HEK293 (cell line): ENCODE measurements at regions not wholly inside any gene's neighbourhood (a gene's known extent, or its start where the extent isn't known, plus 50 kb on each side); places are given as distances from the start of the nearest gene placed in this dataset.

Experiments used
- CTCF ChIA-PET: fragments of 350-600 bp; formaldehyde crosslinking; extraction: SDS; loops from one replicate; lab custom pipeline; 2021; ENCODE audit warnings: antibody characterized with exemption; lab: Yijun Ruan, JAX
- POLR2A ChIA-PET: fragments of 300-600 bp; formaldehyde crosslinking; extraction: SDS; loops from one replicate; lab custom pipeline; 2020; ENCODE audit warnings: antibody characterized with exemption, inconsistent platforms; lab: Yijun Ruan, JAX
- H3K27ac ChIP-seq: fragments of 200-500 bp; sonication (Bioruptor generic); 2 replicates; pipeline ENCODE4 v1.5.1; 2014; ENCODE audit warnings: low read depth, low read length, control low read depth, inconsistent platforms; ENCODE audit errors: extremely low read depth
- H3K36me3 ChIP-seq, 2 experiments: fragments of 200-500 bp in 1 of 2; sonication (Bioruptor generic) in 1 of 2; 1 replicate in 1 of 2; 2 replicates in 1 of 2; pipeline ENCODE4 v1.5.1; 2014 to 2017; ENCODE audit warnings: inconsistent platforms in 2 of 2, low read length in 2 of 2; ENCODE audit not compliant: control insufficient read depth in 2 of 2, insufficient read depth in 1 of 2
- H3K4me1 ChIP-seq: fragments of 200-500 bp; sonication (Bioruptor generic); 2 replicates; pipeline ENCODE4 v1.5.1; 2014; ENCODE audit warnings: mild to moderate bottlenecking, low read length, inconsistent platforms; ENCODE audit not compliant: control insufficient read depth, insufficient read depth
- H3K4me3 ChIP-seq: 2 replicates; pipeline ENCODE4 v1.5.1; 2011; ENCODE audit warnings: low read depth, mild to moderate bottlenecking, control low read depth, low read length, moderate library complexity
- H3K9me3 ChIP-seq: fragments of 200-500 bp; sonication (Bioruptor generic); 2 replicates; pipeline ENCODE4 v1.5.1; 2014; ENCODE audit warnings: low read depth, low read length, inconsistent platforms; ENCODE audit not compliant: control insufficient read depth, insufficient read depth
- KLF1 ChIP-seq: fragments of 450-650 bp; formaldehyde crosslinking; IDR thresholded peaks from 2 replicates; pipeline ENCODE4 v1.5.1; 2016; ENCODE audit warnings: missing biosample characterization, missing genetic modification characterization
- KLF16 ChIP-seq: fragments of 450-650 bp; formaldehyde crosslinking; IDR thresholded peaks from 2 replicates; pipeline ENCODE4 v1.5.1; 2017; ENCODE audit warnings: missing biosample characterization, missing genetic modification characterization
- MYNN ChIP-seq: fragments of 450-650 bp; formaldehyde crosslinking; IDR thresholded peaks from 2 replicates; pipeline ENCODE4 v1.5.1; 2016; ENCODE audit warnings: missing biosample characterization, missing genetic modification characterization, borderline replicate concordance
- WT1 ChIP-seq: fragments of 450-650 bp; formaldehyde crosslinking; IDR thresholded peaks from 2 replicates; pipeline ENCODE4 v1.5.1; 2016; ENCODE audit warnings: missing biosample characterization, missing genetic modification characterization
- ZNF2 ChIP-seq: fragments of 450-650 bp; formaldehyde crosslinking; IDR thresholded peaks from 2 replicates; pipeline ENCODE4 v1.5.1; 2016; ENCODE audit warnings: missing biosample characterization, missing genetic modification characterization
- ZNF214 ChIP-seq: fragments of 450-650 bp; formaldehyde crosslinking; IDR thresholded peaks from 2 replicates; pipeline ENCODE4 v1.5.1; 2017; ENCODE audit warnings: missing biosample characterization, mild to moderate bottlenecking, missing genetic modification characterization, borderline replicate concordance
- ZNF266 ChIP-seq: fragments of 450-650 bp; formaldehyde crosslinking; IDR thresholded peaks from 2 replicates; pipeline ENCODE4 v1.5.1; 2016; ENCODE audit warnings: missing biosample characterization, missing genetic modification characterization, low read depth
- ZNF354C ChIP-seq: fragments of 450-650 bp; formaldehyde crosslinking; IDR thresholded peaks from 2 replicates; pipeline ENCODE4 v1.5.1; 2016; ENCODE audit warnings: missing biosample characterization, missing genetic modification characterization, low read depth, borderline replicate concordance
- ZNF394 ChIP-seq: fragments of 450-650 bp; formaldehyde crosslinking; IDR thresholded peaks from 2 replicates; pipeline ENCODE4 v1.5.1; 2016; ENCODE audit warnings: missing biosample characterization, missing genetic modification characterization, mild to moderate bottlenecking, moderate library complexity, borderline replicate concordance
- ZNF521 ChIP-seq: fragments of 450-650 bp; formaldehyde crosslinking; IDR thresholded peaks from 2 replicates; pipeline ENCODE4 v1.5.1; 2017; ENCODE audit warnings: missing biosample characterization, mild to moderate bottlenecking, missing genetic modification characterization
- ZNF555 ChIP-seq: fragments of 450-650 bp; formaldehyde crosslinking; conservative IDR thresholded peaks from 2 replicates; pipeline ENCODE4 v1.5.1; 2017; ENCODE audit warnings: missing biosample characterization, mild to moderate bottlenecking, missing genetic modification characterization, inconsistent platforms
- ZNF623 ChIP-seq: fragments of 450-650 bp; formaldehyde crosslinking; IDR thresholded peaks from 2 replicates; pipeline ENCODE4 v1.5.1; 2016; ENCODE audit warnings: missing biosample characterization, missing genetic modification characterization
- ZNF629 ChIP-seq: fragments of 450-650 bp; formaldehyde crosslinking; IDR thresholded peaks from 2 replicates; pipeline ENCODE4 v1.5.1; 2017; ENCODE audit warnings: missing biosample characterization, missing genetic modification characterization
- ZNF658 ChIP-seq: fragments of 450-650 bp; formaldehyde crosslinking; IDR thresholded peaks from 2 replicates; pipeline ENCODE4; 2016; ENCODE audit warnings: missing biosample characterization, missing genetic modification characterization
- ZNF747 ChIP-seq: fragments of 450-650 bp; formaldehyde crosslinking; IDR thresholded peaks from 2 replicates; pipeline ENCODE4 v1.5.1; 2016; ENCODE audit warnings: missing biosample characterization, missing genetic modification characterization
- ZNF785 ChIP-seq: fragments of 450-650 bp; formaldehyde crosslinking; IDR thresholded peaks from 2 replicates; pipeline ENCODE4 v1.5.1; 2016; ENCODE audit warnings: missing biosample characterization, missing genetic modification characterization
- TF ChIP-seq, protein P1 (sequence below): fragments of 450-650 bp; formaldehyde crosslinking; IDR thresholded peaks from 2 replicates; pipeline ENCODE4 v1.5.1; 2016; ENCODE audit warnings: missing biosample characterization, missing genetic modification characterization, borderline replicate concordance
- TF ChIP-seq, protein P2 (sequence below): fragments of 450-650 bp; formaldehyde crosslinking; conservative IDR thresholded peaks from 2 replicates; pipeline ENCODE4 v1.5.1; 2016; ENCODE audit warnings: low read depth, missing biosample characterization, missing genetic modification characterization
- TF ChIP-seq, protein P3 (sequence below): fragments of 450-650 bp; formaldehyde crosslinking; IDR thresholded peaks from 2 replicates; pipeline ENCODE4 v1.5.1; 2017; ENCODE audit warnings: missing biosample characterization, missing genetic modification characterization

DNA sequence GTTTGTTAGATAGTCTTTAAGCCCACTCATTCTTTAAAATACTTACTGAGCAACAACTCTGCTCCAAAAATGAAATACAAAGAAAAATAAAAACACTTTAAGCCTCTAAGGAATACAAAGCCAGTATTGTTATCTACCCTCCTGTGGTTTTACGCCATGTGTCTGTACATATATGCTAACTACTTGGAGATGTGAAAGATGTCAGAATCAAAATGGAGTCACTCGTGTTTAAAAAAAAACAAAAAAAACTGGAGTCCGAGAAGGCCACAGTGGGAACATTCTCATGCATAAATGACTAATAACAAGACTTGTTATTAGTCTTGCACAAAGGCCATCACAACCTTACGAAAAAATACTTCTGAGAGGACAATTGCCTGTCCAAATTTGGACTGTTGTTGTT, 393.1 kb downstream of the TBC1D4 start:
- H3K27ac ChIP-seq = no peak overlapping the region
- no peaks in the 10 kb centered on the region for H3K4me1 ChIP-seq
- no peaks in the 10 kb centered on the region for H3K9me3 ChIP-seq
- H3K36me3 ChIP-seq = no peaks in the 10 kb centered on the region
- CTCF ChIA-PET = no interaction called here
- TF ChIP-seq ZNF2 (tag by site-specific recombination) = no peak
- POLR2A ChIA-PET = no interaction called here
- no peak overlapping the region for H3K4me3 ChIP-seq

DNA sequence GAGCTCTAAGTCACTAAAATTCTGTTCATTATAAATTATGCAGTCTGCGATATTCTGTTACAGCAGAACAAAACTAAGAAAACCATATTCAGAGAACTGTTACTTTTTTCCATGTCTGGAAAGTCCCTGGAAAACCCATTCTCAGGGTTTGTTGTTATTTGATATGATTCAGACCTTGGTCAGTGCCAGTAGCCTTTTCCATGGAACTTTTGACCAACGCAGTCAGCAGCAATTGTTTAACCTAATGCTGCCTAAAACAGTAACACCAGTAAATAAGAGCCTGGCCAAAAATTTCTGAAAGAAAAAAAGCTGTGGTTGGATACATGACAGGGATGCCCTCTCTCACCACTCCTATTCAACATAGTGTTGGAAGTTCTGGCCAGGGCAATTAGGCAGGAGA, 402.7 kb downstream of the TBC1D4 start:
- Histone ChIP-seq H3K4me3 (no peak overlapping the region), H3K4me1 (no peaks in the 10 kb centered on the region), H3K9me3 (no peaks in the 10 kb centered on the region)
- CTCF ChIA-PET = no interaction called here
- POLR2A ChIA-PET = no interaction called here
- TF ChIP-seq ZNF785 (tag by site-specific recombination) (no peak), WT1 (tag by site-specific recombination) (no peak), ZNF394 (tag by site-specific recombination) (no peak), ZNF629 (tag by site-specific recombination) (no peak), ZNF658 (no peak), ZNF555 (tag by site-specific recombination) (no peak)
- TF ChIP-seq, all 188 proteins: peak for 0
- H3K27ac ChIP-seq = no peak overlapping the region
- H3K36me3 ChIP-seq = no peaks in the 10 kb centered on the region

DNA sequence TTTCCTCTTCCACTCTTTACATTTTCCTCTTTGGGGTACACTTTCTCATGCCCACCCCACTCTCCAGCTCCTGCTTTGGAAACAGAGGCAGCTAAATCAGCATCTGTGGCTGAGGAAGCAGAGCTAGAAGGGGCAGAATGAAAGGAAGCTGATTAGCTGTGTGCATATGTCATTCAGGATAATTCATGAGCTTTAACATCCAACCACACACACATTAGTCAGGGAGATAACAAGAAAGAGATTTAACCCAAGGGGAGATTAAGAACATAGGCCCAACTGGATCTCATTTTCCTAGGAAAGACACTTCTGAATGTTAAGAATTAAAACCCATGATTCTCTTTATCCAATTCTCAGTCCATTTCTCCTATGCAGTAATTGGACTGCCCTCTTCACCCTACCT, 405.5 kb downstream of the TBC1D4 start:
- ChIA-PET CTCF (interaction anchor here (0.6 kb wide), 1 partner anchor 8 kb away, joined by 3 read pairs; no protein-coding TSS in a partner anchor), POLR2A (no interaction called here)
- TF ChIP-seq MYNN (tag by site-specific recombination) (no peak), KLF1 (no peak), ZNF266 (no peak), ZNF214 (tag by site-specific recombination) (no peak), ZNF747 (no peak), ZNF354C (tag by site-specific recombination) (no peak), ZNF521 (no peak), KLF16 (tag by site-specific recombination) (no peak), ZNF623 (tag by site-specific recombination) (no peak)
- TF ChIP-seq, protein P1, sequence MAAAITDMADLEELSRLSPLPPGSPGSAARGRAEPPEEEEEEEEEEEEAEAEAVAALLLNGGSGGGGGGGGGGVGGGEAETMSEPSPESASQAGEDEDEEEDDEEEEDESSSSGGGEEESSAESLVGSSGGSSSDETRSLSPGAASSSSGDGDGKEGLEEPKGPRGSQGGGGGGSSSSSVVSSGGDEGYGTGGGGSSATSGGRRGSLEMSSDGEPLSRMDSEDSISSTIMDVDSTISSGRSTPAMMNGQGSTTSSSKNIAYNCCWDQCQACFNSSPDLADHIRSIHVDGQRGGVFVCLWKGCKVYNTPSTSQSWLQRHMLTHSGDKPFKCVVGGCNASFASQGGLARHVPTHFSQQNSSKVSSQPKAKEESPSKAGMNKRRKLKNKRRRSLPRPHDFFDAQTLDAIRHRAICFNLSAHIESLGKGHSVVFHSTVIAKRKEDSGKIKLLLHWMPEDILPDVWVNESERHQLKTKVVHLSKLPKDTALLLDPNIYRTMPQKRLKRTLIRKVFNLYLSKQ = no peak
- TF ChIP-seq, protein P2, sequence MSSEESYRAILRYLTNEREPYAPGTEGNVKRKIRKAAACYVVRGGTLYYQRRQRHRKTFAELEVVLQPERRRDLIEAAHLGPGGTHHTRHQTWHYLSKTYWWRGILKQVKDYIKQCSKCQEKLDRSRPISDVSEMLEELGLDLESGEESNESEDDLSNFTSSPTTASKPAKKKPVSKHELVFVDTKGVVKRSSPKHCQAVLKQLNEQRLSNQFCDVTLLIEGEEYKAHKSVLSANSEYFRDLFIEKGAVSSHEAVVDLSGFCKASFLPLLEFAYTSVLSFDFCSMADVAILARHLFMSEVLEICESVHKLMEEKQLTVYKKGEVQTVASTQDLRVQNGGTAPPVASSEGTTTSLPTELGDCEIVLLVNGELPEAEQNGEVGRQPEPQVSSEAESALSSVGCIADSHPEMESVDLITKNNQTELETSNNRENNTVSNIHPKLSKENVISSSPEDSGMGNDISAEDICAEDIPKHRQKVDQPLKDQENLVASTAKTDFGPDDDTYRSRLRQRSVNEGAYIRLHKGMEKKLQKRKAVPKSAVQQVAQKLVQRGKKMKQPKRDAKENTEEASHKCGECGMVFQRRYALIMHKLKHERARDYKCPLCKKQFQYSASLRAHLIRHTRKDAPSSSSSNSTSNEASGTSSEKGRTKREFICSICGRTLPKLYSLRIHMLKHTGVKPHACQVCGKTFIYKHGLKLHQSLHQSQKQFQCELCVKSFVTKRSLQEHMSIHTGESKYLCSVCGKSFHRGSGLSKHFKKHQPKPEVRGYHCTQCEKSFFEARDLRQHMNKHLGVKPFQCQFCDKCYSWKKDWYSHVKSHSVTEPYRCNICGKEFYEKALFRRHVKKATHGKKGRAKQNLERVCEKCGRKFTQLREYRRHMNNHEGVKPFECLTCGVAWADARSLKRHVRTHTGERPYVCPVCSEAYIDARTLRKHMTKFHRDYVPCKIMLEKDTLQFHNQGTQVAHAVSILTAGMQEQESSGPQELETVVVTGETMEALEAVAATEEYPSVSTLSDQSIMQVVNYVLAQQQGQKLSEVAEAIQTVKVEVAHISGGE (tag by site-specific recombination) = no peak
- TF ChIP-seq, protein P3, sequence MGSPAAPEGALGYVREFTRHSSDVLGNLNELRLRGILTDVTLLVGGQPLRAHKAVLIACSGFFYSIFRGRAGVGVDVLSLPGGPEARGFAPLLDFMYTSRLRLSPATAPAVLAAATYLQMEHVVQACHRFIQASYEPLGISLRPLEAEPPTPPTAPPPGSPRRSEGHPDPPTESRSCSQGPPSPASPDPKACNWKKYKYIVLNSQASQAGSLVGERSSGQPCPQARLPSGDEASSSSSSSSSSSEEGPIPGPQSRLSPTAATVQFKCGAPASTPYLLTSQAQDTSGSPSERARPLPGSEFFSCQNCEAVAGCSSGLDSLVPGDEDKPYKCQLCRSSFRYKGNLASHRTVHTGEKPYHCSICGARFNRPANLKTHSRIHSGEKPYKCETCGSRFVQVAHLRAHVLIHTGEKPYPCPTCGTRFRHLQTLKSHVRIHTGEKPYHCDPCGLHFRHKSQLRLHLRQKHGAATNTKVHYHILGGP (tag by site-specific recombination) = no peak

More for the DNA sequence above, 405.5 kb downstream of the TBC1D4 start:
- Histone ChIP-seq H3K4me3 (no peak overlapping the region), H3K9me3 (no peaks in the 10 kb centered on the region), H3K4me1 (no peaks in the 10 kb centered on the region), H3K27ac (no peak overlapping the region), H3K36me3 (no peaks in the 10 kb centered on the region)
